ENCODE measurements at regions not wholly inside any gene's neighbourhood (a gene's known extent, or its start where the extent isn't known, plus 50 kb on each side); places are given as distances from the start of the nearest gene placed in this dataset.

DNA sequence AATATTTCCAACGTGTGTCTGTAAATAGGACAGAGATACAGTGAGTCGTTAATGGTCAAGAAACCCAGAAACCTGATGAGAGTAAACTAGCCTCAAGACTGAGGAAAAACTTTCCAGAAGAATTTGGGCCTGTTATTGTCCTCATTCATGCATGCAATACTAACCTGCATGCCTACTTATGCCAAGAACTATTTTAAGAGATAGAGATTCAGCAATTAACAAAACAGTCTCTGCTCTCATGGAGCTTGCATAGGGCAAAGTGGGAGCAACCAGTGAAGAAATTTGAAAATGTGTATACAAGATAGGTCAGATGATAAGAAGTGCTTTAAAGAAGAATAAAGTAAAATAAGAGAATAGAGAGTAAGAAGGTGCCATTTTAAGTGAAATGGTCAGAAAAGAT, 66.1 kb upstream of the FRG1 start:
- TF ChIP-seq POLR2AphosphoS5 (IDR thresholded peaks at IDR 0.05; ENCODE audit: low read depth, low read length) (no peak), TAF1 (IDR thresholded peaks at IDR 0.05; ENCODE audit: borderline replicate concordance, insufficient read depth, low read length) (no peak), SIN3A (IDR thresholded peaks at IDR 0.05; ENCODE audit: borderline replicate concordance, insufficient read depth, low read length) (no peak), FOXP2 (optimal IDR thresholded peaks at IDR 0.05; ENCODE audit: borderline replicate concordance, extremely low read depth, extremely low read length, insufficient read depth) (no peak)
- TF ChIP-seq, protein P1, sequence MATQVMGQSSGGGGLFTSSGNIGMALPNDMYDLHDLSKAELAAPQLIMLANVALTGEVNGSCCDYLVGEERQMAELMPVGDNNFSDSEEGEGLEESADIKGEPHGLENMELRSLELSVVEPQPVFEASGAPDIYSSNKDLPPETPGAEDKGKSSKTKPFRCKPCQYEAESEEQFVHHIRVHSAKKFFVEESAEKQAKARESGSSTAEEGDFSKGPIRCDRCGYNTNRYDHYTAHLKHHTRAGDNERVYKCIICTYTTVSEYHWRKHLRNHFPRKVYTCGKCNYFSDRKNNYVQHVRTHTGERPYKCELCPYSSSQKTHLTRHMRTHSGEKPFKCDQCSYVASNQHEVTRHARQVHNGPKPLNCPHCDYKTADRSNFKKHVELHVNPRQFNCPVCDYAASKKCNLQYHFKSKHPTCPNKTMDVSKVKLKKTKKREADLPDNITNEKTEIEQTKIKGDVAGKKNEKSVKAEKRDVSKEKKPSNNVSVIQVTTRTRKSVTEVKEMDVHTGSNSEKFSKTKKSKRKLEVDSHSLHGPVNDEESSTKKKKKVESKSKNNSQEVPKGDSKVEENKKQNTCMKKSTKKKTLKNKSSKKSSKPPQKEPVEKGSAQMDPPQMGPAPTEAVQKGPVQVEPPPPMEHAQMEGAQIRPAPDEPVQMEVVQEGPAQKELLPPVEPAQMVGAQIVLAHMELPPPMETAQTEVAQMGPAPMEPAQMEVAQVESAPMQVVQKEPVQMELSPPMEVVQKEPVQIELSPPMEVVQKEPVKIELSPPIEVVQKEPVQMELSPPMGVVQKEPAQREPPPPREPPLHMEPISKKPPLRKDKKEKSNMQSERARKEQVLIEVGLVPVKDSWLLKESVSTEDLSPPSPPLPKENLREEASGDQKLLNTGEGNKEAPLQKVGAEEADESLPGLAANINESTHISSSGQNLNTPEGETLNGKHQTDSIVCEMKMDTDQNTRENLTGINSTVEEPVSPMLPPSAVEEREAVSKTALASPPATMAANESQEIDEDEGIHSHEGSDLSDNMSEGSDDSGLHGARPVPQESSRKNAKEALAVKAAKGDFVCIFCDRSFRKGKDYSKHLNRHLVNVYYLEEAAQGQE (IDR thresholded peaks at IDR 0.05; ENCODE audit: insufficient read depth in 1 of 2, low read depth in 2 of 2, low read length in 2 of 2): no peak
